Hepatocyte (in vitro differentiated cells): ENCODE measurements at regions not wholly inside any gene's neighbourhood (a gene's known extent, or its start where the extent isn't known, plus 50 kb on each side); places are given as distances from the start of the nearest gene placed in this dataset.

ENCODE experiments used
- EZH2 ChIP-seq: fragments of 200-600 bp; sonication (generic); IDR thresholded peaks from 2 replicates; pipeline ENCODE4 v1.6.1; 2016; ENCODE audit warnings: antibody characterized with exemption, mild to moderate bottlenecking, borderline replicate concordance
- EZH2phosphoT487 ChIP-seq: fragments of 200-600 bp; sonication (generic); IDR thresholded peaks from one replicate; pipeline ENCODE4 v1.6.1; 2018; ENCODE audit warnings: antibody characterized with exemption, mild to moderate bottlenecking, low read depth, moderate library complexity; ENCODE audit not compliant: unreplicated experiment, severe bottlenecking
- TF ChIP-seq, protein P1 (sequence below): fragments of 200-600 bp; sonication (generic); IDR thresholded peaks from 2 replicates; pipeline ENCODE4 v1.5.1; 2016; ENCODE audit warnings: antibody characterized with exemption, mild to moderate bottlenecking; ENCODE audit not compliant: poor library complexity

DNA sequence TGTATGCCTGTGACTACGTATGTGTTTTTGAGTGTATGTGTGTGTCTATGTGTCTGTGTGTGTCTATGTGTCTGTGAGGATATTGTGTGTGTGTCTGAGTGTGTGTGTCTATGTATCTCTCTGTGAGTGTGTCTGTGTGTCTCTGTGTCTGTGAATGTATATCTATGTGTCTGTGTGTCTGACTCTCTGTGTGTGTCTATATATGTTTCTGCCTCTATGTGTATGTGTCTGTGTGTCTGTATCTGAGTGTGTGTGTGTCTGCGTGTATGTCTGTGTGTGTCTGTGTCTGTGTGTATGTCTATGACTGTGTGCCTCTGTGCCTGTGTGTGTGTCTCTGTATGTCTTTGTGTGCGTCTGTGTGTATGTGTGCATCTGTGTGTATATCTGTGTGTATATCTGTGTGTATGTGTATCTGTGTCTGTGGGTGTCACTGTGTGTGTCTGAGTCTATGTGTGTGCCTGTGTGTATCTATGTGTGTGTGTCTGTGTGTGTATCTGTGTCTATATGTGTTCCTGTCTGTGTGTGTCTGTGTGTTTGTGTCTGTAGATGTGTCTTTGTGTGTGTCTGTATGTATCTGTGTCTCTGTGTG lies 172.7 kb downstream of the MYCN start:
- TF ChIP-seq, protein P1, sequence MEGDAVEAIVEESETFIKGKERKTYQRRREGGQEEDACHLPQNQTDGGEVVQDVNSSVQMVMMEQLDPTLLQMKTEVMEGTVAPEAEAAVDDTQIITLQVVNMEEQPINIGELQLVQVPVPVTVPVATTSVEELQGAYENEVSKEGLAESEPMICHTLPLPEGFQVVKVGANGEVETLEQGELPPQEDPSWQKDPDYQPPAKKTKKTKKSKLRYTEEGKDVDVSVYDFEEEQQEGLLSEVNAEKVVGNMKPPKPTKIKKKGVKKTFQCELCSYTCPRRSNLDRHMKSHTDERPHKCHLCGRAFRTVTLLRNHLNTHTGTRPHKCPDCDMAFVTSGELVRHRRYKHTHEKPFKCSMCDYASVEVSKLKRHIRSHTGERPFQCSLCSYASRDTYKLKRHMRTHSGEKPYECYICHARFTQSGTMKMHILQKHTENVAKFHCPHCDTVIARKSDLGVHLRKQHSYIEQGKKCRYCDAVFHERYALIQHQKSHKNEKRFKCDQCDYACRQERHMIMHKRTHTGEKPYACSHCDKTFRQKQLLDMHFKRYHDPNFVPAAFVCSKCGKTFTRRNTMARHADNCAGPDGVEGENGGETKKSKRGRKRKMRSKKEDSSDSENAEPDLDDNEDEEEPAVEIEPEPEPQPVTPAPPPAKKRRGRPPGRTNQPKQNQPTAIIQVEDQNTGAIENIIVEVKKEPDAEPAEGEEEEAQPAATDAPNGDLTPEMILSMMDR: no peak
- TF ChIP-seq EZH2phosphoT487 (no peak), EZH2 (no peak)
